ENCODE measurements at regions not wholly inside any gene's neighbourhood (a gene's known extent, or its start where the extent isn't known, plus 50 kb on each side); places are given as distances from the start of the nearest gene placed in this dataset.

- TF ChIP-seq, protein P1, sequence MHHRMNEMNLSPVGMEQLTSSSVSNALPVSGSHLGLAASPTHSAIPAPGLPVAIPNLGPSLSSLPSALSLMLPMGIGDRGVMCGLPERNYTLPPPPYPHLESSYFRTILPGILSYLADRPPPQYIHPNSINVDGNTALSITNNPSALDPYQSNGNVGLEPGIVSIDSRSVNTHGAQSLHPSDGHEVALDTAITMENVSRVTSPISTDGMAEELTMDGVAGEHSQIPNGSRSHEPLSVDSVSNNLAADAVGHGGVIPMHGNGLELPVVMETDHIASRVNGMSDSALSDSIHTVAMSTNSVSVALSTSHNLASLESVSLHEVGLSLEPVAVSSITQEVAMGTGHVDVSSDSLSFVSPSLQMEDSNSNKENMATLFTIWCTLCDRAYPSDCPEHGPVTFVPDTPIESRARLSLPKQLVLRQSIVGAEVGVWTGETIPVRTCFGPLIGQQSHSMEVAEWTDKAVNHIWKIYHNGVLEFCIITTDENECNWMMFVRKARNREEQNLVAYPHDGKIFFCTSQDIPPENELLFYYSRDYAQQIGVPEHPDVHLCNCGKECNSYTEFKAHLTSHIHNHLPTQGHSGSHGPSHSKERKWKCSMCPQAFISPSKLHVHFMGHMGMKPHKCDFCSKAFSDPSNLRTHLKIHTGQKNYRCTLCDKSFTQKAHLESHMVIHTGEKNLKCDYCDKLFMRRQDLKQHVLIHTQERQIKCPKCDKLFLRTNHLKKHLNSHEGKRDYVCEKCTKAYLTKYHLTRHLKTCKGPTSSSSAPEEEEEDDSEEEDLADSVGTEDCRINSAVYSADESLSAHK (CRISPR knock-in tag; IDR thresholded peaks at IDR 0.05; ENCODE audit: borderline replicate concordance), result no peak
- no peak; the same call in 1 of the 2 replicates for TF ChIP-seq ZNF230 (CRISPR knock-in tag; IDR thresholded peaks at IDR 0.05)
- TF ChIP-seq ZNF276 (CRISPR knock-in tag; IDR thresholded peaks at IDR 0.05; ENCODE audit: low read depth), result no peak
- TF ChIP-seq, protein P2, sequence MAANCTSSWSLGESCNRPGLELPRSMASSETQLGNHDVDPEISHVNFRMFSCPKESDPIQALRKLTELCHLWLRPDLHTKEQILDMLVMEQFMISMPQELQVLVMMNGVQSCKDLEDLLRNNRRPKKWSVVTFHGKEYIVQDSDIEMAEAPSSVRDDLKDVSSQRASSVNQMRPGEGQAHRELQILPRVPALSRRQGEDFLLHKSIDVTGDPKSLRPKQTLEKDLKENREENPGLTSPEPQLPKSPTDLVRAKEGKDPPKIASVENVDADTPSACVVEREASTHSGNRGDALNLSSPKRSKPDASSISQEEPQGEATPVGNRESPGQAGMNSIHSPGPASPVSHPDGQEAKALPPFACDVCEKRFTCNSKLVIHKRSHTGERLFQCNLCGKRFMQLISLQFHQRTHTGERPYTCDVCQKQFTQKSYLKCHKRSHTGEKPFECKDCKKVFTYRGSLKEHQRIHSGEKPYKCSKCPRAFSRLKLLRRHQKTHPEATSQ (CRISPR knock-in tag; IDR thresholded peaks at IDR 0.05; ENCODE audit: borderline replicate concordance), result peak; percentile 39; the same call in 1 of the 2 replicates
- no peak for TF ChIP-seq ZNF256 (CRISPR knock-in tag; conservative IDR thresholded peaks at IDR 0.05)
- TF ChIP-seq LRRFIP1 (CRISPR knock-in tag; conservative IDR thresholded peaks at IDR 0.05), result no peak
- TF ChIP-seq CEBPG (CRISPR knock-in tag; IDR thresholded peaks at IDR 0.05), result peak; percentile 73
- no peak for TF ChIP-seq ZNF446 (CRISPR knock-in tag; IDR thresholded peaks at IDR 0.05)
- no peak; the same call in 1 of the 2 replicates for TF ChIP-seq NFE2 (CRISPR knock-in tag; IDR thresholded peaks at IDR 0.05)
- no peak for TF ChIP-seq SRF (IDR thresholded peaks at IDR 0.05; ENCODE audit: low read depth, low read length)
- no peak for TF ChIP-seq SRSF9 (IDR thresholded peaks at IDR 0.05; ENCODE audit: borderline replicate concordance, insufficient read depth, low read depth, low read length, poor library complexity, severe bottlenecking)
- TF ChIP-seq, protein P3, sequence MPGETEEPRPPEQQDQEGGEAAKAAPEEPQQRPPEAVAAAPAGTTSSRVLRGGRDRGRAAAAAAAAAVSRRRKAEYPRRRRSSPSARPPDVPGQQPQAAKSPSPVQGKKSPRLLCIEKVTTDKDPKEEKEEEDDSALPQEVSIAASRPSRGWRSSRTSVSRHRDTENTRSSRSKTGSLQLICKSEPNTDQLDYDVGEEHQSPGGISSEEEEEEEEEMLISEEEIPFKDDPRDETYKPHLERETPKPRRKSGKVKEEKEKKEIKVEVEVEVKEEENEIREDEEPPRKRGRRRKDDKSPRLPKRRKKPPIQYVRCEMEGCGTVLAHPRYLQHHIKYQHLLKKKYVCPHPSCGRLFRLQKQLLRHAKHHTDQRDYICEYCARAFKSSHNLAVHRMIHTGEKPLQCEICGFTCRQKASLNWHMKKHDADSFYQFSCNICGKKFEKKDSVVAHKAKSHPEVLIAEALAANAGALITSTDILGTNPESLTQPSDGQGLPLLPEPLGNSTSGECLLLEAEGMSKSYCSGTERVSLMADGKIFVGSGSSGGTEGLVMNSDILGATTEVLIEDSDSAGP (CRISPR knock-in tag; IDR thresholded peaks at IDR 0.05; ENCODE audit: borderline replicate concordance), result no peak
- TF ChIP-seq, protein P4, sequence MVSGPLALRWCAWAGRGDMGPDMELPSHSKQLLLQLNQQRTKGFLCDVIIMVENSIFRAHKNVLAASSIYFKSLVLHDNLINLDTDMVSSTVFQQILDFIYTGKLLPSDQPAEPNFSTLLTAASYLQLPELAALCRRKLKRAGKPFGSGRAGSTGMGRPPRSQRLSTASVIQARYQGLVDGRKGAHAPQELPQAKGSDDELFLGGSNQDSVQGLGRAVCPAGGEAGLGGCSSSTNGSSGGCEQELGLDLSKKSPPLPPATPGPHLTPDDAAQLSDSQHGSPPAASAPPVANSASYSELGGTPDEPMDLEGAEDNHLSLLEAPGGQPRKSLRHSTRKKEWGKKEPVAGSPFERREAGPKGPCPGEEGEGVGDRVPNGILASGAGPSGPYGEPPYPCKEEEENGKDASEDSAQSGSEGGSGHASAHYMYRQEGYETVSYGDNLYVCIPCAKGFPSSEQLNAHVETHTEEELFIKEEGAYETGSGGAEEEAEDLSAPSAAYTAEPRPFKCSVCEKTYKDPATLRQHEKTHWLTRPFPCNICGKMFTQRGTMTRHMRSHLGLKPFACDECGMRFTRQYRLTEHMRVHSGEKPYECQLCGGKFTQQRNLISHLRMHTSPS (CRISPR knock-in tag; IDR thresholded peaks at IDR 0.05; ENCODE audit: low read depth), result no peak
- TF ChIP-seq ZMAT3 (CRISPR knock-in tag; conservative IDR thresholded peaks at IDR 0.05), result no peak
- no peak for TF ChIP-seq ZNF232 (CRISPR knock-in tag; IDR thresholded peaks at IDR 0.05; ENCODE audit: borderline replicate concordance)
- TF ChIP-seq GTF2F1 (IDR thresholded peaks at IDR 0.05; ENCODE audit: low read length), result no peak
- peak; percentile 93; the same call in 1 of the 2 replicates for TF ChIP-seq FOXK2 (IDR thresholded peaks at IDR 0.05)
- TF ChIP-seq RARG (CRISPR knock-in tag; IDR thresholded peaks at IDR 0.05; ENCODE audit: low read depth), result 0 out of 2 replicates have a peak, but pooled peaks have one; percentile 61
Measured at GRCh38 chr2:226159875-226160479, 639.6 kb downstream of the IRS1 start (continued).
